ENCODE measurements at regions not wholly inside any gene's neighbourhood (a gene's known extent, or its start where the extent isn't known, plus 50 kb on each side); places are given as distances from the start of the nearest gene placed in this dataset.

DNA sequence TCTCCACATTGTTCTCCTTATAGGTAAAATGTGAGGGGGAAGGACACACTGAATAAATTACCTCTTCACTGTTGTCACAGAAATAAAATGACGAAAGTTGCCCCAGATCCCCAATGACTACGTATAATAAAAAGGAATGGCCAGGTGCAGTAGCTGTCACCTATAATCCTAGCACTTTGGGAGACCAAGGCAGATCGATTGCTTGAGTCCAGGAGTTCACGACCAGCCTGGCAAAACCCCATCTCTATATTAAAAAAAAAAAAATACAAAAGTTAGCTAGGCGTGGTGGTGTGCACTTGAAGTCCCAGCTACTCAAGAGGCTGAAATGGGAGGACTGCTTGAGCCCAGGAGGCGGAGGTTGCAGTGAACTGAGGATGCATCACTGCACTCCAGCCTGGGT, 82.2 kb upstream of the APC start:
- no peak for TF ChIP-seq EP300 (IDR thresholded peaks at IDR 0.05)
- TF ChIP-seq POLR2A (IDR thresholded peaks at IDR 0.05): no peak
- TF ChIP-seq, protein P1, sequence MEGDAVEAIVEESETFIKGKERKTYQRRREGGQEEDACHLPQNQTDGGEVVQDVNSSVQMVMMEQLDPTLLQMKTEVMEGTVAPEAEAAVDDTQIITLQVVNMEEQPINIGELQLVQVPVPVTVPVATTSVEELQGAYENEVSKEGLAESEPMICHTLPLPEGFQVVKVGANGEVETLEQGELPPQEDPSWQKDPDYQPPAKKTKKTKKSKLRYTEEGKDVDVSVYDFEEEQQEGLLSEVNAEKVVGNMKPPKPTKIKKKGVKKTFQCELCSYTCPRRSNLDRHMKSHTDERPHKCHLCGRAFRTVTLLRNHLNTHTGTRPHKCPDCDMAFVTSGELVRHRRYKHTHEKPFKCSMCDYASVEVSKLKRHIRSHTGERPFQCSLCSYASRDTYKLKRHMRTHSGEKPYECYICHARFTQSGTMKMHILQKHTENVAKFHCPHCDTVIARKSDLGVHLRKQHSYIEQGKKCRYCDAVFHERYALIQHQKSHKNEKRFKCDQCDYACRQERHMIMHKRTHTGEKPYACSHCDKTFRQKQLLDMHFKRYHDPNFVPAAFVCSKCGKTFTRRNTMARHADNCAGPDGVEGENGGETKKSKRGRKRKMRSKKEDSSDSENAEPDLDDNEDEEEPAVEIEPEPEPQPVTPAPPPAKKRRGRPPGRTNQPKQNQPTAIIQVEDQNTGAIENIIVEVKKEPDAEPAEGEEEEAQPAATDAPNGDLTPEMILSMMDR (IDR thresholded peaks at IDR 0.05): no peak
- peaks cover 0 to 7% (median 0%) of the 10 kb centered on the region in 4 donors for H3K9me3 ChIP-seq
- no peaks in the 10 kb centered on the region for H3K27me3 ChIP-seq
- no peak overlapping the region for H3K4me3 ChIP-seq
- no peak for DNase-seq (ENCODE audit: low spot score in 2 of 2)
- WGBS, 2 donors: 92 to 93% methylated on average over 6 of the region's 6 CpGs
- H3K36me3 ChIP-seq: no peaks in the 10 kb centered on the region
- no peaks in the 10 kb centered on the region for H3K4me1 ChIP-seq
- H3K27ac ChIP-seq: no peak overlapping the region

GRCh38 chr5:112656451-112656850, 81.2 kb upstream of the APC start:
- WGBS, 2 donors: 95 to 100% methylated on average over 2 of the region's 2 CpGs
- no peaks in the 10 kb centered on the region for H3K27me3 ChIP-seq

DNA sequence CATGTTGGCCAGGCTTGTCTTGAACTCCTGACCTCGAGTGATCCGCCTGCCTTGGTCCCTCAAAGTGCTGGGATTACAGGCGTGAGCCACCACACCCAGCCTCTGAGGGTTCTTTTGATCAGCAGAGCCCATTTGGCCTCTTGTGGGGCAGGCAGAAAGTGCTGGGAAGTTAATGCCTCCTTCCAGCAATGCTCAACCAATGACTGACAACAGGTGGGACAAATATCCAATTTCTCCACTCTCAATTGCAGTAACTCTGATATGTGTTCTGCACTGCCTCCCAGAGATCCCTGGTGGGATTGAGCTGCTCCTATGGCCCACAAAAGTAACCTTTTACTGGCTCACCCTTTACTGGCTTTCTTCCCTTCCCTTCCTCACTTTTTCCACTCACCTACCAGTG, 79.9 kb upstream of the APC start:
- peaks cover 0 to 11% (median 0%) of the 10 kb centered on the region in 4 donors for H3K9me3 ChIP-seq
- no peaks in the 10 kb centered on the region for H3K4me1 ChIP-seq
- no peaks in the 10 kb centered on the region for H3K27me3 ChIP-seq
- TF ChIP-seq EP300 (IDR thresholded peaks at IDR 0.05) (no peak), POLR2A (IDR thresholded peaks at IDR 0.05) (no peak)
- TF ChIP-seq, protein P1 (IDR thresholded peaks at IDR 0.05): no peak
- no peaks in the 10 kb centered on the region for H3K36me3 ChIP-seq
- WGBS, 2 donors: 78 to 82% methylated on average over 3 of the region's 3 CpGs
- no peak overlapping the region for H3K27ac ChIP-seq
- H3K4me3 ChIP-seq: no peak overlapping the region
- no peak for DNase-seq (ENCODE audit: low spot score in 2 of 2)

More at GRCh38 chr5:112656451-112656850, 81.2 kb upstream of the APC start:
- no peak overlapping the region for H3K4me3 ChIP-seq
- no peak for DNase-seq (ENCODE audit: low spot score in 2 of 2)
- H3K27ac ChIP-seq: no peak overlapping the region
- no peaks in the 10 kb centered on the region for H3K4me1 ChIP-seq
- no peaks in the 10 kb centered on the region for H3K36me3 ChIP-seq
- H3K9me3 ChIP-seq: peaks cover 0 to 11% (median 0%) of the 10 kb centered on the region in 4 donors
- no peak for TF ChIP-seq POLR2A (IDR thresholded peaks at IDR 0.05)
- TF ChIP-seq EP300 (IDR thresholded peaks at IDR 0.05): no peak
- TF ChIP-seq, protein P1 (IDR thresholded peaks at IDR 0.05): no peak

- H3K36me3 ChIP-seq: no peaks in the 10 kb centered on the region
- H3K27ac ChIP-seq: no peak overlapping the region
- H3K4me1 ChIP-seq: no peaks in the 10 kb centered on the region
- WGBS, 2 donors: 88 to 95% methylated on average over 1 of the region's 1 CpG
- no peak overlapping the region for H3K4me3 ChIP-seq
- no peaks in the 10 kb centered on the region for H3K27me3 ChIP-seq
- TF ChIP-seq POLR2A (IDR thresholded peaks at IDR 0.05) (no peak), EP300 (IDR thresholded peaks at IDR 0.05) (no peak)
- TF ChIP-seq, protein P1 (IDR thresholded peaks at IDR 0.05): no peak
- H3K9me3 ChIP-seq: peaks cover 0 to 11% (median 0%) of the 10 kb centered on the region in 4 donors
- DNase-seq (ENCODE audit: low spot score in 2 of 2): no peak
Measured at GRCh38 chr5:112660359-112660758, 77.3 kb upstream of the APC start.

DNA sequence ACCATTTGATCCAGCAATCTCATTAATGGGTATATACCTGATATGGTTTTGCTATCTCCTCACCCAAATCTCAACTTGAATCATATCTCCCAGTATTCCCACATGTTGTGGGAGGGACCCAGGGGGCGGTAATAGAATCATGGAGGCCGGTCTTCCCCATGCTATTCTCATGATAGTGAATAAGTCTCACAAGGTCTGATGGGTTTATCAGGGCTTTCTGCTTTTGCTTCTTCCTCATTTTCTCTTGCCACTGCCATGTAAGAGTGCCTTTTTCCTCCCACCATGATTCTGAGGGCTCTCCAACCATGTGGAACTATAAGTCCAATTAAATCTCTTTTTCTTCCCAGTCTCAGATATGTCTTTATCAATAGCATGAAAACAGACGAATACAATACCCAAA, 74.5 kb upstream of the APC start:
- H3K4me3 ChIP-seq: no peak overlapping the region
- TF ChIP-seq, protein P1 (IDR thresholded peaks at IDR 0.05): no peak
- TF ChIP-seq EP300 (IDR thresholded peaks at IDR 0.05): no peak
- TF ChIP-seq POLR2A (IDR thresholded peaks at IDR 0.05): no peak
- no peak overlapping the region for H3K27ac ChIP-seq
- no peaks in the 10 kb centered on the region for H3K27me3 ChIP-seq
- WGBS, 2 donors: 78 to 80% methylated on average over 3 of the region's 3 CpGs
- H3K36me3 ChIP-seq: no peaks in the 10 kb centered on the region
- peaks cover 0 to 11% (median 0%) of the 10 kb centered on the region in 4 donors for H3K9me3 ChIP-seq
- H3K4me1 ChIP-seq: no peaks in the 10 kb centered on the region
- no peak for DNase-seq (ENCODE audit: low spot score in 2 of 2)

All from tibial nerve (tissue), 4 donors.